ENCODE measurements at regions not wholly inside any gene's neighbourhood (a gene's known extent, or its start where the extent isn't known, plus 50 kb on each side); places are given as distances from the start of the nearest gene placed in this dataset.

DNA sequence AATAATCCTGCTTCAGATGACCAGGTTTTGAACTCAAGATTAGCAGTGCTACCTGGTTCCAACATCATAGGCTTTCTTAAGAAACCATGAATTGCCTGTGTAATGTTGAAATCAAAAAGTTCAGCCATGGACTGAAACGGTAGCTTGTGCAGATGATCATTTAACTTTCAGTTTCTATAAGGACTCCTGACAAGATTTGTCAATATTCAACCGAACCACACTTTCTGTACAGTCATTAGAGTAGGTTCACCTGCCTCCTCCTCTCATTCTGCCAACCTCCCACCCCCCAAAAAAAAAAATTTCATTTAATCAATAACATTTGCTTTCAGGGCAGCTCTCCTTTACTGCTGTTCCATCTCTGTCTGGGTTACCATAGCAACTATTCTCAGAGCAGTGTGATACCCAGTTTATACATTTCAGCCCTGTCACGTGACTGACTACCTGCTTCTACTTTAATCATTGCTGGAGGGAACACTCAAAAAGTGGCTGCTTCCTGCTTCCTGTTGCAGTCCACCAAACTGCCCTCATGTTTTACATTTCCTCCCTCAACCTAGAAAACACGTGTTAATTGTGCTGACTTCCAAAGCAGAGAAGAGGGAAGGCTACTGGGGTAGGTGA is 275.5 kb downstream of the SS18 start:
- DNase-seq = no peak
- Histone ChIP-seq H3K4me1 (no peaks in the 10 kb centered on the region), H3K27me3 (no peaks in the 10 kb centered on the region), H3K36me3 (ENCODE audit: low read depth, missing control alignments) (no peaks in the 10 kb centered on the region), H3K9me3 (no peaks in the 10 kb centered on the region), H3K4me3 (no peak overlapping the region), H3K27ac (no peak overlapping the region)
- WGBS, 2 donors = 83 to 87% methylated on average over 3 to 4 of the region's 4 CpGs
- intact Hi-C loops (cut with DNase I; ENCODE audit: low total_unique reads) = no loop called here
- no peak for TF ChIP-seq POLR2A (IDR thresholded peaks at IDR 0.05)

GRCh38 chr18:25813110-25813509 is 277.3 kb downstream of the SS18 start:
- 74 to 78% methylated on average over 5 of the region's 5 CpGs for WGBS, 2 donors
- no peak for DNase-seq
- Histone ChIP-seq H3K27ac (no peak overlapping the region), H3K4me1 (no peaks in the 10 kb centered on the region), H3K36me3 (ENCODE audit: low read depth, missing control alignments) (no peaks in the 10 kb centered on the region), H3K27me3 (no peaks in the 10 kb centered on the region), H3K9me3 (no peaks in the 10 kb centered on the region), H3K4me3 (no peak overlapping the region)
- no peak for TF ChIP-seq POLR2A (IDR thresholded peaks at IDR 0.05)
- TF ChIP-seq, protein P1, sequence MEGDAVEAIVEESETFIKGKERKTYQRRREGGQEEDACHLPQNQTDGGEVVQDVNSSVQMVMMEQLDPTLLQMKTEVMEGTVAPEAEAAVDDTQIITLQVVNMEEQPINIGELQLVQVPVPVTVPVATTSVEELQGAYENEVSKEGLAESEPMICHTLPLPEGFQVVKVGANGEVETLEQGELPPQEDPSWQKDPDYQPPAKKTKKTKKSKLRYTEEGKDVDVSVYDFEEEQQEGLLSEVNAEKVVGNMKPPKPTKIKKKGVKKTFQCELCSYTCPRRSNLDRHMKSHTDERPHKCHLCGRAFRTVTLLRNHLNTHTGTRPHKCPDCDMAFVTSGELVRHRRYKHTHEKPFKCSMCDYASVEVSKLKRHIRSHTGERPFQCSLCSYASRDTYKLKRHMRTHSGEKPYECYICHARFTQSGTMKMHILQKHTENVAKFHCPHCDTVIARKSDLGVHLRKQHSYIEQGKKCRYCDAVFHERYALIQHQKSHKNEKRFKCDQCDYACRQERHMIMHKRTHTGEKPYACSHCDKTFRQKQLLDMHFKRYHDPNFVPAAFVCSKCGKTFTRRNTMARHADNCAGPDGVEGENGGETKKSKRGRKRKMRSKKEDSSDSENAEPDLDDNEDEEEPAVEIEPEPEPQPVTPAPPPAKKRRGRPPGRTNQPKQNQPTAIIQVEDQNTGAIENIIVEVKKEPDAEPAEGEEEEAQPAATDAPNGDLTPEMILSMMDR (IDR thresholded peaks at IDR 0.05) = no peak
- intact Hi-C loops (cut with DNase I; ENCODE audit: low total_unique reads) = no loop called here

GRCh38 chr18:25810736-25811135 is 279.7 kb downstream of the SS18 start:
- no peak overlapping the region for H3K27ac ChIP-seq
- H3K9me3 ChIP-seq = no peaks in the 10 kb centered on the region
- DNase-seq = no peak
- H3K4me1 ChIP-seq = no peaks in the 10 kb centered on the region
- intact Hi-C loops (cut with DNase I; ENCODE audit: low total_unique reads) = no loop called here
- H3K4me3 ChIP-seq = no peak overlapping the region
- TF ChIP-seq POLR2A (IDR thresholded peaks at IDR 0.05) = no peak
- TF ChIP-seq, protein P1 (IDR thresholded peaks at IDR 0.05) = no peak
- no peaks in the 10 kb centered on the region for H3K36me3 ChIP-seq (ENCODE audit: low read depth, missing control alignments)
- no peaks in the 10 kb centered on the region for H3K27me3 ChIP-seq
- WGBS, 2 donors = 88 to 95% methylated on average over 3 of the region's 3 CpGs

- Histone ChIP-seq H3K36me3 (ENCODE audit: low read depth, missing control alignments) (no peaks in the 10 kb centered on the region), H3K27me3 (no peaks in the 10 kb centered on the region), H3K27ac (no peak overlapping the region), H3K4me3 (no peak overlapping the region), H3K9me3 (no peaks in the 10 kb centered on the region), H3K4me1 (no peaks in the 10 kb centered on the region)
- intact Hi-C loops (cut with DNase I; ENCODE audit: low total_unique reads) = no loop called here
- TF ChIP-seq, protein P1 (IDR thresholded peaks at IDR 0.05) = no peak
- no peak for TF ChIP-seq POLR2A (IDR thresholded peaks at IDR 0.05)
- no peak for DNase-seq
- 49 to 55% methylated on average over 4 of the region's 4 CpGs for WGBS, 2 donors
Observed at GRCh38 chr18:25805939-25806338, 284.5 kb downstream of the SS18 start.

DNA sequence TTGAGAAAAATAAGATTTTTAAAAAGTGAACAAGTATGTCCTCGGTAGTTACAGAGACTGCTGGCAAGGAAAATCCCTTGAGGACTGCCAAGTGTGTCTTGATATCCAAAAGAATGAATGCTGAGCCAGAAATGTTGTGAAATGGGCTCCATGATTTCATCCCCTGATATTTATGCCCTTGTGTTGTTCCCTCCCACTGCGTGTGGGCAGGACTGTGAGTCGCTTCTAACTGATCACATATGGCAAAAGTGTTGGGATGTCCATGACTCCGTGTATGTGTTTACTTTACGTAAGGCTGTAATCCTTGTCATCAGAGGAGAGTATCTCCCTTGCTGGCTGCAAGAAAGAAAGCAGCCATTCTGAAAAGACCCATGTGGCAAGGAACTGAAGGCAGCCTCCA is 285.1 kb downstream of the SS18 start:
- intact Hi-C loops (cut with DNase I; ENCODE audit: low total_unique reads) = no loop called here
- no peak for TF ChIP-seq POLR2A (IDR thresholded peaks at IDR 0.05)
- TF ChIP-seq, protein P1 (IDR thresholded peaks at IDR 0.05) = no peak
- H3K27me3 ChIP-seq = no peaks in the 10 kb centered on the region
- no peaks in the 10 kb centered on the region for H3K4me1 ChIP-seq
- 57 to 69% methylated on average over 5 of the region's 5 CpGs for WGBS, 2 donors
- H3K36me3 ChIP-seq (ENCODE audit: low read depth, missing control alignments) = no peaks in the 10 kb centered on the region
- no peak for DNase-seq
- no peak overlapping the region for H3K4me3 ChIP-seq
- no peaks in the 10 kb centered on the region for H3K9me3 ChIP-seq
- no peak overlapping the region for H3K27ac ChIP-seq
